HAP-1 (cell line): ENCODE measurements at regions not wholly inside any gene's neighbourhood (a gene's known extent, or its start where the extent isn't known, plus 50 kb on each side); places are given as distances from the start of the nearest gene placed in this dataset.

Source experiments
- DNase-seq, 2 experiments: peaks; one replicate each; pipeline ENCODE4 v3.0.0-alpha.2; 2016 to 2020; ENCODE audit warnings: low spot score in 2 of 2
- H3K27me3 ChIP-seq: fragments of 250-450 bp; sonication (Bioruptor Pico); 2 replicates; pipeline ENCODE4 v1.5.1; 2020; ENCODE audit warnings: low read depth, mild to moderate bottlenecking, moderate library complexity
- H3K36me3 ChIP-seq: fragments of 250-450 bp; sonication (Bioruptor Pico); replicated peaks from 2 replicates; pipeline ENCODE4 v1.5.1; 2020; ENCODE audit warnings: mild to moderate bottlenecking
- H3K4me1 ChIP-seq: fragments of 250-450 bp; sonication (Bioruptor Pico); 2 replicates; pipeline ENCODE4 v1.5.1; 2020; ENCODE audit warnings: mild to moderate bottlenecking
- H3K4me3 ChIP-seq: fragments of 250-450 bp; sonication (Bioruptor Pico); 2 replicates; pipeline ENCODE4 v1.5.1; 2020; ENCODE audit warnings: mild to moderate bottlenecking, moderate library complexity
- H3K9me3 ChIP-seq: fragments of 250-450 bp; sonication (Bioruptor Pico); 2 replicates; pipeline ENCODE4 v1.5.1; 2020; ENCODE audit warnings: mild to moderate bottlenecking, moderate library complexity
- in situ Hi-C: fragments of 300-500 bp; cut with MboI; formaldehyde crosslinking; loops from 3 replicates; pipeline ENCODE4 v1.14.3; 2020; ENCODE audit warnings: low sequenced_read_pairs, inconsistent platforms, mixed read lengths

DNA sequence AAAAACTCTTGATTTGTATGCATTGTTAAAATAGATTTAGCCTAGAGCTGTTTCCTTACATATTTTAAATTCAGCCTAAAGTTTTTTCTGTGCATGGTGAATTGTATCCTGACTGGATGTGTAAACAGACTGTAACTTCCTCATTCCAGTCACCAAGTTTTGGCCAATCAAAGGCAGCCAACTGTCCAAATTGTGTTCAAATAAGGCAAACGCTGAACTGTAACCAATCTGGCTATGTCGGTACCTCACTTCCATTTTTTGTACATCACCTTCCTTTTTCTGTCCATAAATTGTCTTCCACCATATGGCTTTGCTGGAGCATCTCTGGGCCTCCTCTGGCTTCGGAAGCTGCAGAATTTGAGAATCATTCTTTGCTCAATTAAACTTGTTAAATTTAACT lies 1921.9 kb upstream of the SEL1L start:
- Histone ChIP-seq H3K36me3 (no peaks in the 10 kb centered on the region), H3K27me3 (no peaks in the 10 kb centered on the region), H3K9me3 (no peaks in the 10 kb centered on the region), H3K4me3 (no peak overlapping the region), H3K4me1 (no peaks in the 10 kb centered on the region)
- in situ Hi-C loops, result no loop called here
- DNase-seq, result no peak

DNA sequence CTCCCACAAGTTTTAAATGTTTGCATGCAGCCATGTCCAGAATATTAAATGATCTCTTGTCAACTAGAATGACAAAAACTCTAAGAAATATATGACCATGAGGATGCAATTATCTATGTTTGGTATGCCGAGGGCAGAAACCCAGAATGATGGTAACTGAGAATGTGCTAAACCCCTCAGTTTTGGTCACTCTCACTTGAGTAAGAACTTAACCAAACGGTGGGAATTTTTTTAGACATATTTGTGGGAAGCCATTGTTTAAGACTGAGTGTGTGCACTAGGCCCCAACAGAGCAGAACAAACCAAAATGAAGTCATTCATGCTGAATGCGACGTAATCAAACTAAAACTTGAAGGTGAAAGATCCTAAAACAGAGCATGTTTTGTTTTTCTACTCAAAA lies 1927.9 kb upstream of the SEL1L start:
- no peaks in the 10 kb centered on the region for H3K27me3 ChIP-seq
- no peaks in the 10 kb centered on the region for H3K9me3 ChIP-seq
- in situ Hi-C loops, result no loop called here
- no peaks in the 10 kb centered on the region for H3K4me1 ChIP-seq
- H3K4me3 ChIP-seq, result no peak overlapping the region
- DNase-seq, result no peak
- H3K36me3 ChIP-seq, result no peaks in the 10 kb centered on the region

DNA sequence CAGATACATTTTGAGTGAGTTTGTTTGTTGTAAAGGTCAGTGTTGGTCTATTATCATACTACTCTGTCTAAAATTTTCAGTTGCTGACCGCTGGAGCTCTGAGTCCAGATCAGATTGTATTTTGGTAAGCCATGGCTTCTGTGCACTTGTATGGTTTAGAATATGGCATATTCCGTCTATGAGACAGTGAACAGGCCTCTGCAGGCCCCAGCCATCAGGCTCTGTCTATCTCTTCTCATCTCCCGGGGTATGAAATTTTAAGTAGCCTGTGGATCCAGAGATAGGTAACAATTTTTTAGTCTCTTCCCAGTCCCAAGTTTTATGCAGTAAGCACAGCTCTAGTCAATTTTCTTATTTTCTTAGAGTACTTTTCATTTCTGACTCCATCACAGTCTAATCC lies 1929.1 kb upstream of the SEL1L start:
- Histone ChIP-seq H3K4me1 (no peaks in the 10 kb centered on the region), H3K36me3 (no peaks in the 10 kb centered on the region), H3K4me3 (no peak overlapping the region), H3K27me3 (no peaks in the 10 kb centered on the region), H3K9me3 (no peaks in the 10 kb centered on the region)
- in situ Hi-C loops, result no loop called here
- DNase-seq, result no peak

DNA sequence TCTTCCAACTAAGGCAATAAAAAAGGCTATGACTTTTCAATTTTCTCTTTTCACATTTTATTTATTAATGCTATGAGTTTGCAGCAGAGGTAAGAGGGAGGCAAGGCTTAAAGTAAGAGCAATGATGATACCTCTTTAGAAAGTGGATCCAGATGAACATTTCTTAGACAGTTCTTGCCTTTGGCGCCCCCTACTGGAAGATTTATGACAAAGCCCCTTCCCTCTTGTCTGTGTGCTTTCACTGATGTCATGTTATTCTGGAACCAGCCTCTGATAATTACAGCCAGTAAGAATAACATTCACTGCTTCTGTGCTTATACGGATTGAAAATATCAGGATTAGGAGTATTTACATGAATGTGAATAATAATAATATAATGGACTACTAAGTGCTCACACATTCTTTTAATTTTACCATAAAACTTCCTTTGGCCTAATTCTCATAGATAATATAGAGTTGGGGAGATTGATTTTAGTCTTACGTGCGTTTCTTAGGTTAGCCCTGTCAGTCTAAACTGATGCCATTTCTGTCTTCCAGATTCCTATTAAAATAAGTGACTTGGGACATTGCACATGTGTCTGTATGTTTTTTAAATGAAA lies 1929.9 kb upstream of the SEL1L start:
- DNase-seq, result peak; percentile 40 to 75
- in situ Hi-C loops, result no loop called here
- Histone ChIP-seq H3K27me3 (no peaks in the 10 kb centered on the region), H3K4me3 (no peak overlapping the region), H3K36me3 (no peaks in the 10 kb centered on the region), H3K9me3 (no peaks in the 10 kb centered on the region), H3K4me1 (no peaks in the 10 kb centered on the region)

DNA sequence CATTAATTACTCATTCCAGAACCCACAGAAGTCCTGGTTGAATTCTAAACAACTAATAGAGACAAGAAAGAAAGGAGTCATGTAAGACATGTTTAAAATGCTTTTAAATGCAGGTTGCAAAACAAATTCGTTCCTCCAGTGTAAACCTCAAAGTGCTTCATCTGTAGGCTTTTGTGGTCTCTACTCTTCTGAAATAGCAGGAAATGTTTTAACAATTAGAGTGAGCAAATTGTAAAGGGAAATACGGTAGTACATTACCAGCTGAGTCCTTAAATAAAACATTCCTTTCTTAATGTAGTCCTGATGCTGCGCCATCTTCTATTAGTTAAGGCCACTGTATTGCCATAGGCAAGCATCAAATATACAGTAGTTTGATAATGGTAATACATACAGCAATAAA lies 1934.2 kb upstream of the SEL1L start:
- Histone ChIP-seq H3K9me3 (no peaks in the 10 kb centered on the region), H3K27me3 (no peaks in the 10 kb centered on the region), H3K4me3 (no peak overlapping the region), H3K36me3 (no peaks in the 10 kb centered on the region), H3K4me1 (no peaks in the 10 kb centered on the region)
- in situ Hi-C loops, result no loop called here
- DNase-seq, result no peak

DNA sequence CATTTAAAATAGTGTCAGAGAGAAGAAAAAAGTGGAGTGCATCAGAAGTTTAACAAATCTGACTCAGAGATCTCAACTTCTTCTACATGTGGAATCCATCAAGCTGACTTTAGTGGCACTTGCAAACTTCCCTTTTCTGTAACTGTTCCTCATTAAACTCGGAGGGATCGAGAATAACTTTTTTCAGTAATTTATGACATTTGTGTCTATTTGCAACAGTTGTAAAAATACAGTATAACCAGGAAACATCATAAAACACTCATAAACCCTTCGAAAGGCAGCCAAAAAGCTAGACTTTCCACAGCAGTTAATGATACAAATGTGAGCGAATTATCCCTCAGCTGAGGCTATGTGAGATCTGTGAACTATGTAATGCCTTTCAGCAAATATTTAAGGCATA lies 1936.8 kb upstream of the SEL1L start:
- in situ Hi-C loops, result no loop called here
- no peaks in the 10 kb centered on the region for H3K4me1 ChIP-seq
- H3K9me3 ChIP-seq, result no peaks in the 10 kb centered on the region
- H3K4me3 ChIP-seq, result no peak overlapping the region
- no peaks in the 10 kb centered on the region for H3K27me3 ChIP-seq
- H3K36me3 ChIP-seq, result no peaks in the 10 kb centered on the region
- DNase-seq, result no peak

DNA sequence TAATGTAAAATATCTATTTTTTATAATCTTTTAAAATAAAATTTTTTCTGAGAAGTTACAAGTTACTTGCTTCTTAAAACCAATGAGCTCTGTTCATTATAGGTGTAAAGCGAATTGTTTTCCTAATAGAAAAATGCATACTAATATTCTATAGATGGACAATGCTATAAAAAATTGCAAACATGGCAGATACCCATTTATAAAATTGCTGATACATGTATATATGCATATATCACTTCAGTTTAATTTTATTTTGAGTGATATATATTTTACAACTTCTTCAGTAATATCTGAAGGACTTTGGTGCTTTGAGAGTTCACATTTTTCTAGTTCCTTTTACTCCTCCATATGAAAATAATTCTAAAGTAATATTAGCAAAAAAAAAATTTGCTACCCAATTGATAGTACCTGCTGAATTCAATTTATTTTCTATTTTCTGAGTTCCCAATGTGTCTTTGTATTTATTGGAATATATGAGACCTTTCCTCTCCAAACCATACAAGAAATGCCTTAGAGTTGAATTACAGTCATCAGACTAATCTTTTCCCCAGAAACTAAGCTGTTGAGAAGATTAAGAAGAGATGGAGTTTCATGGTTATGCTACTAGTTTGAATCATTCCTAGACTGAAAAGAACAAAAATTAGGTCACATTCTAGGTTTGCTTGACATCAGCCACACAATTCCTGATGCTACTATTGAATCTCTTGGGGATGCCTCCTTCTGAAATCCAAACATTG lies 1937.5 kb upstream of the SEL1L start:
- in situ Hi-C loops, result no loop called here
- no peak for DNase-seq
- Histone ChIP-seq H3K4me3 (no peak overlapping the region), H3K4me1 (no peaks in the 10 kb centered on the region), H3K9me3 (no peaks in the 10 kb centered on the region), H3K36me3 (no peaks in the 10 kb centered on the region), H3K27me3 (no peaks in the 10 kb centered on the region)

DNA sequence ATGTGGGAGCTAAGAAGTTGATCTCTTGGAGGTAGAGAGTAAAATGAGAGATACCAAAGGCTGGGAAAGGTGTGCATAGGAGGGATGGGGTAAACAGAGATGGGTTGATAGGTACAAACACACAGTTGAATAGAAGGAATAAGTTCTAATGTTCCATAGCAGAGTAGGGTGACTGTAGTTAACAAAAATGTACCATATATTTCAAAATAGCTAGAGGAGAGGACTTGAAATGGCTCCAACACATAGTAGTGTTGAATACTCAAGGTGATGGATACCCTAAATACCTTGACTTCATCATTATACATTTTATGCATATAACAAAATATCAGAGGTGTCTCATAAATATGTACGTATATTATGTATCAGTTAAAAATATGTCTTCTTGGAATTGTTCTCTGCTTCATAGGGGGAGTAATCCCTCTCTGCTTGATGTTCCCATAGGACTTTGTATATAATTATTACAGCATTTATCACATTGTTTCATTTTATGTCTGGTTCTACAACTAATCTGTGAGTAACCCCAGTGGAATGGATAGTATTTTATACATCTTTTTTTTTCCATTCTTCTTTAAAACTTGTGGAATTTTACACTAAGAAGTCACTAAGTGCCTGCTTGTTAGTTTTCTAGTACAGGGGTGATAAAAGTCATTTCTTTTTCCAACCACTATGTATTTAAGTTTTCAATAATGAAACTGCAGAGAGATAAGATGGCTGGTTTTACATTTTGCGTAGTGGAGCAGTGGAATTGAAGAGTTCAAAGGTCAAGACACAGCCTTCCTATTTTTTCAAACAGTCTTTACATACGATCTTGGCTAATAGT lies 1940.0 kb upstream of the SEL1L start:
- Histone ChIP-seq H3K27me3 (no peaks in the 10 kb centered on the region), H3K4me1 (no peaks in the 10 kb centered on the region), H3K9me3 (no peaks in the 10 kb centered on the region), H3K36me3 (no peaks in the 10 kb centered on the region), H3K4me3 (no peak overlapping the region)
- DNase-seq, result no peak
- in situ Hi-C loops, result no loop called here

DNA sequence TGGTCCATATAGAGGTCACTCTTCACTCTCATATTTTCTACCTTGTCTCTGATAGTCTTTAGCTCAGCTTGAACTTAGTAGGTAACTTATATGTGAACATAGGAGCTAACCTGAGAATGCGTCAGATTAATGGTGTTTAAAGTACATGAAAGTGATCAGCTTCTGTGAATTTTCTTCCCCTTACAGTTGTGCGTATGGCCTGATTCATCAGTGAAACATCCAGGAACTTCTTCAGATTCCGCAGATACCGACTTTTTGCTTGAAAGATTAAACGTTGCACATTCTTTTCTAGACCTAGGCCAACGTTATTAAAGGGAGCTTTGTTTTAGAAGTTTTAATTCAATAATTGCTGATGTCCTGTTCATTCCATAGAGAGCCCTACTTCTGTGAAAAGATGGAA lies 1945.1 kb upstream of the SEL1L start:
- Histone ChIP-seq H3K4me3 (no peak overlapping the region), H3K27me3 (no peaks in the 10 kb centered on the region), H3K9me3 (no peaks in the 10 kb centered on the region), H3K36me3 (no peaks in the 10 kb centered on the region), H3K4me1 (no peaks in the 10 kb centered on the region)
- in situ Hi-C loops, result no loop called here
- no peak for DNase-seq

DNA sequence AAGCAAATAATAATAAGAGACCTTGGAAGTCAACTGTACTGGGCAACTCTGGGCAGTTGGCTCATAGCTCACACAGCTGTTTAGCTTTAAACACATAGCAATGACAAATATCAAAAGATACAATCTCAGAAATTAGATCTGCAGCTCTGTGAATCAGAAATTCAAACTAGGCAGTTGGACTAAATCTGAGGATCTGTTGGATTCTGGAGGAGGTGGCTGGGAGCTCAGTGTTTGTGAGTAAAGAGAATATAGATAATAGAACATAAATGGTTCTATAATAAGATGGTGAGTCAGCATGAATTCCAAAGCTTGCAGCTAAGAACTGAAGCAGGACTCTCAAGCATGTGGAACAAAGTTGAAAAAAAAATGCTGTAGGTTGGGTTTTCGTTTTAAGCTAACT lies 1949.4 kb upstream of the SEL1L start:
- Histone ChIP-seq H3K9me3 (no peaks in the 10 kb centered on the region), H3K4me1 (no peaks in the 10 kb centered on the region), H3K36me3 (no peaks in the 10 kb centered on the region), H3K27me3 (no peaks in the 10 kb centered on the region), H3K4me3 (no peak overlapping the region)
- DNase-seq, result no peak
- in situ Hi-C loops, result no loop called here

DNA sequence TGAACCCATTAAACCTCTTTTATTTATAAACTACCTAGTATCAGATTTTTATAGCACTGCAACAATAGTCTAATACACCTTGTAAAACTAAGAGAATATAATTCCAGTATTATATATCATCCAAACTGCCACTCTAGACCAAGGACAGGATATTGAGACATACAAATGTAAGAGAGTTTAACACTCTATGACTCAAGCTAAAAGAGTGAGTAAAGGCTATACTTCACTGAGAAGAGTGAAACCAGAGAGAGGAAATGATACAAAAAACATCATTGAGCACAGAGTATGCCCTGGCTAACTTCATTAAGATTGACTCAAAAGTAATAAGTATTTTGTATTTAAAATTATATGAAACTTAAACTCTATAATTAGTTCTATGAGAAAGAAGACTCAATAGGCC lies 1951.9 kb upstream of the SEL1L start:
- H3K4me1 ChIP-seq, result no peaks in the 10 kb centered on the region; the same call in 1 of the 2 replicates
- in situ Hi-C loops, result no loop called here
- H3K27me3 ChIP-seq, result no peaks in the 10 kb centered on the region
- H3K9me3 ChIP-seq, result no peaks in the 10 kb centered on the region
- no peak overlapping the region for H3K4me3 ChIP-seq
- DNase-seq, result no peak
- no peaks in the 10 kb centered on the region for H3K36me3 ChIP-seq

DNA sequence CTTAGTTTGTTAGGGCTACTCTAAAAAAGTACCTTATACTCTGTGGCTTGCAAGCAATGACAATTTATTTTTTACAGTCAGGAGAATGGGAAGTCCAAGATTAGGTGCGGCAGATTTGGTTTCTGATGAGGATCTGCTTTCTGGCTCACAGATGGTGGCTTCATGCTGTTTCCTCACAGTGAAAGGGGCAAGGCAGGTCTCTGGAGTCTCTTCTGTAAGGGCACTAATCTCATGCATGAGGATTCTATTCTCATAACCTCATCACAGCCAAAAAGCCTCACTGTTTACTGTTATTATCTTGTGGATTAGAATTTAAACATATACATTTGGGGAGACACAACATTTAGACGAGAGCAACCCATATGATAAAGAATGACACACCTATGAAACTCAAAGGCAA lies 1957.4 kb upstream of the SEL1L start:
- Histone ChIP-seq H3K4me3 (no peak overlapping the region), H3K4me1 (no peaks in the 10 kb centered on the region; the same call in 1 of the 2 replicates), H3K36me3 (no peaks in the 10 kb centered on the region), H3K9me3 (no peaks in the 10 kb centered on the region), H3K27me3 (no peaks in the 10 kb centered on the region)
- DNase-seq, result no peak
- in situ Hi-C loops, result no loop called here

DNA sequence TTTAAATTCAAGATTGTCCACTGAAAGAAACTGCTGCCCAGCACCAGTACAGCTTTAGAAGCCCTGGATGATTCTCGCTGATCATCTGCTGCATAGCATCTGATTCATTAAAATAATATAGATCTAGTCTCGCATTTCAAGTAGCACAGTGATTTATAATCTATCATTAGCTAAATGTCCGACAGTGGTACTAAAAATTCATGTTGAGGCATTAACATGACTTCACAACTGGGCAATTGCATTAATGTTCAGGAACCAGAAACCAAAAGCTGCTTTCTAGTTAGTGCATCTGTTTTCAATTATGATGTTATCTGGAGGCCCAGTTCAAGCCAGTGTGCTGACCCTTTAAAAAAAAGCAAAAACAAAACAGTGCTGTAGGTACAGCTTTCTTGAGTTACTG lies 1987.2 kb upstream of the SEL1L start:
- Histone ChIP-seq H3K9me3 (no peaks in the 10 kb centered on the region), H3K36me3 (no peaks in the 10 kb centered on the region), H3K4me1 (no peaks in the 10 kb centered on the region), H3K4me3 (no peak overlapping the region), H3K27me3 (no peaks in the 10 kb centered on the region)
- DNase-seq, result no peak
- in situ Hi-C loops, result no loop called here

DNA sequence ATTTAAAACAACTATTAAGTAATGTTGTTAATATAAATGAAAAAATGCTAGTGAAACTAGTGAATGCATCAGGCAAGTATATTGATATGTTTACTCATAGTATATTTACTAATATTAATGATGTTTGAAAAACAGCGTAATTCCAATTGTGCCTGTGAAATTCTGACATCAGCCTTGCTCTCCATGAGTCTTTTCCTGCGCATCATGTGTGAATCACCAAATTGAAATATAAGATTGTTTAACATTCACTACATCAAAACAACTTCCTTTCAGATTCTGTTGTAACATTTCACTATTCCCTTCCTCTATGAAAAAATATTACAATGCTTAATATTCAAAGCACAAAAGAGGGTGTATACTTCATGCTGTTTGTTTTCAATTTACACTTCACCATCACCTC lies 1995.9 kb upstream of the SEL1L start:
- H3K4me1 ChIP-seq, result no peaks in the 10 kb centered on the region
- H3K9me3 ChIP-seq, result no peaks in the 10 kb centered on the region
- in situ Hi-C loops, result no loop called here
- no peaks in the 10 kb centered on the region for H3K36me3 ChIP-seq
- no peaks in the 10 kb centered on the region for H3K27me3 ChIP-seq
- no peak overlapping the region for H3K4me3 ChIP-seq
- no peak for DNase-seq
